Right renal pelvis (tissue), 4 donors: ENCODE measurements at regions not wholly inside any gene's neighbourhood (a gene's known extent, or its start where the extent isn't known, plus 50 kb on each side); places are given as distances from the start of the nearest gene placed in this dataset.
A peak's percentile ranks its signal among the peaks of the same experiment; 100 is the strongest.

Source experiments
- DNase-seq, 4 donors: peaks; one replicate each; pipeline ENCODE4 v3.0.0-alpha.2; 2013; ENCODE audit warnings: low read depth in 4 of 4, low spot score in 3 of 4, missing footprints in 1 of 4

DNA sequence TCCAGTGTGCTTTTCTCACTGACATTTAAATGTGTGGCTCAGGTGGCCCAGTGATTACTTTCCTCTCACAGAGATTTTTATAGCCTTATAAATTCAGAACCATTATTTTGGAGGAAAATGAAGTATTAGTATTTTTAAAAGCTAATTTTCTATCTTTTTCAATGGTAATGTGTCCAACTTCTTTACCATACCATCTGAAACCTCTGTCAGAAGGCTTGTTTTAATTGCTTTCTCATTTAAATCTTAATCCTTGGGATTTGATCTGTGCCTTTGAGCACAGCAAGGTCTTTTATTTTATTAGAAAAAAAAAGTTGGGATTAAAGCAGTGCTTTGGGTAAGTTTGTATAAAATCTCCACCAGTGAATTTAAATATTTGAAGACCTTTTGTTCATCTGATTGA, 452.3 kb upstream of the RAG2 start:
- DNase-seq, result no peak

DNA sequence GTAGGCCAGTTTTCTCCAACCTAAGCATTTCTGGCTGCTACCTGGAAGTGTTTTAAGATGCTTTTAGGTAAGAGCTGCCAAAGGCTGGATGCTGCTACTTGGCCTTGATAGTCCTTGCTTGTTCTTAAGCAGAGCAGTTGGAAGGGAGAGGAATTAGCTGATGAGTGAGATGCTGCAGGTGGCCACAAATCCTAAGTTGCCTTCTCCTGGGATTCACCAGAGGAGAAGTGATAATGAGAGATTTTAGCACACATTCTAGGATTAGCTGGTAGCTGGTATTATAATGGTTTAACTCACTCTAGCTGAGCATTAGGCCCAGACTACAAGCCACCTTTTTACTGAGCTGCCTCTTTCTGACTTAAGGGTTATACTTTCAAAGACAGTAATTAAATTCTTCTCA, 442.9 kb upstream of the RAG2 start:
- DNase-seq, result no peak

DNA sequence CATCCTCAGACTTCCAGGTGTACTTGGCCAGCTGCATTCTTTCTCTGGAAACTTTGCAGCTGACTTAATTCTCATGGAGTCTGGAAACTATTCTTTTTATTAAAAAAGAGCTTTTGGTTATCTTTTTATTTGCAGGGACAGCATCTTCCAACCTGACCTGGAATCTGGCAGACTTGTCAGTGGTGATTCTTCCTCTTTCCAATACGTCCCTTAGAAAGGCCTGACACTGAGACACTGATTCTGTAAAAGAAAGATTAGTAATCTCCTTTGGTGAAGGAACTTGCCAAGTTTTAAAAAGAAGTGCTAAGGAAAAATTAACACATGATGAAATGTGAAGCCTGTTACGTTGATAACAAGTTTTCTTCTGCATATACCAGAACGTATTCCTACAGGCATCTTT, 440.9 kb upstream of the RAG2 start:
- no peak for DNase-seq

DNA sequence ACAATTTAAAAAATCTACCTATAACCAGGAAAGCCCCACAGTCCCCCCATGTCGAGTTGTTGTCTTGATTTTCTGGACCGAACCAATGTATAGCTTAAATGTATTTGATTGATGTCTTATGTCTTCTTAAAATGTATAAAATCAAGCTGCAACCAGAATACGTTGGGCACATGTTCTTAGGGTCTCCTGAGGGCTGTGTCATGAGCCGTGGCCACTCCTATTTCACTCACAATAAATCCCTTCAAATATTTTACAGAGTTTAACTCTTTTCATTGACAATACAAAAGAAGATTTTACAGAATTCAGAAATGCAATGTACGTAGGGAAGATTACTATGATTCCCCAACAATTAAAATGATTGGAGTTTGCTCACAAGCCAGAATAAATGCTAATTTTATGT, 428.7 kb upstream of the RAG2 start:
- no peak for DNase-seq

DNA sequence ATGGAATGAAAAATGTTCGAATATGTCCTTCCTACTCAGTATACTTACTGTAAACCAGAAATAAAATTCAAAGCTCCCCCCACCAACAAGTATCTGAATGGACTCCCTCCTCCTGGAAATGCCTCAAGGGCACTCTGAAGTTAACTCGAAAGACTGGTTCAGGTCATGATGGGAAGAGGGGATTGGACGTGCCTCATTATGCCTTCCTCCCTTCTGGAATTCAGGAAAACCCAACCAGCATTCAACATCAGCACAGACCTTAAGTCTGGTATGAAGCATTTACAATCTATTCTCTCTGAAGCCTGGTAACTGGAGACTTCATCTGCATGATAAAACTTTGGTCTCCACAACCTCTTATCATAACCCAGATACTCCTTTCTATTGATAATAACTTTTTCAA, 428.3 kb upstream of the RAG2 start:
- DNase-seq, result no peak

DNA sequence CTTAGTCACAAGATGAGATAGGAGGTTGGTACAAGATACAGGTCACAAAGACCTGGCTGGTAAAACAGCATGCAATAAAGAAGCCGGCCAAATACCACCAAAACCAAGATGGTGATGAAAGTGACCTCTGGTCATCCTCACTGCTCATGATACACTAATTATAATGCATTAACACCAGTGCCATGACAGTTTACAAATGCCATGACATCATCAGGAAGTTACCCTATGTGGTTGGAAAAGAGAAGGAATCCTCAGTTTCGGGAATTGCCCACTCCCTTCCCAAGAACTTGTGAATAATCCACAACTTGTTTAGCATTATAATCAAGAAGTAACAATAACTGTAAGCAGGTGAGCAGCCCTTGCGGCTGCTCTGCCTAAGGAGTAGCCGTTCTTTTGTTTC, 408.5 kb upstream of the RAG2 start:
- no peak for DNase-seq

DNA sequence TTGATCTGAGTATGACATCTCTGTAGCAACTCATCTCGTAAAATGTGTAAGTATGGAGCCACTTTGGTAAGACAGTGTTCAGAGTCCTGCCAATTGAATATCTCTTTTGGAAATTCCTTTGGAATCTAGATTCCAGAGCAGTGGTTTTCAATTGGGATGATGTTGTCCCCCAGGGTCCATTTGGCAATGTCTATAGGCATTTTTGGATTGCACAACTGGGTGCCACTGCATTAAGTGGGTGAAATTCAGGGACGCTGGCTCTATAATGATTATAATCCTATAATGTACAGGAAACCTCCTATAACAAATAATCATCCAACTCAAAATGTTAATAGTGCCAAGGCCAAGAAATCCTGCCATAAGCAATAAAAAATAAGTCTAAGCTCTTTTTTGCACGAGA, 404.8 kb upstream of the RAG2 start:
- no peak for DNase-seq

DNA sequence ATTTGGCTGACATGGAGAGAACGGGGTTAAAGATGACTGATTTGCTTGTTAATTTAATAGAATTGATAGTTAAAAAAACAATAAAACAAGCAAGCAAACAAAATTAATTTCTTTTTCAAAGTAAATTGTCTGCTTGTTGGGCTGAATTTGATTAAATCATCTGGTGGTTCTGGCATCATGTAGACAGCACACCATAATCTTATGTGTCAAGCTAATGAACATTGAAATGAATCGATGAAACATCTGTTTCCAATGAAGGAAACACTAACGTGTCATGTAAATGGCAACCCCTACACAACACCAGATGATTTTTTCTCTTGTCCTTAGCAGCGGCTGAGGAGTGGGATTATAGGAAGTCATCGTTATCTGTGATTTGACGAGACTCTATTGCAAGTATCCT, 399.6 kb upstream of the RAG2 start:
- no peak for DNase-seq

DNA sequence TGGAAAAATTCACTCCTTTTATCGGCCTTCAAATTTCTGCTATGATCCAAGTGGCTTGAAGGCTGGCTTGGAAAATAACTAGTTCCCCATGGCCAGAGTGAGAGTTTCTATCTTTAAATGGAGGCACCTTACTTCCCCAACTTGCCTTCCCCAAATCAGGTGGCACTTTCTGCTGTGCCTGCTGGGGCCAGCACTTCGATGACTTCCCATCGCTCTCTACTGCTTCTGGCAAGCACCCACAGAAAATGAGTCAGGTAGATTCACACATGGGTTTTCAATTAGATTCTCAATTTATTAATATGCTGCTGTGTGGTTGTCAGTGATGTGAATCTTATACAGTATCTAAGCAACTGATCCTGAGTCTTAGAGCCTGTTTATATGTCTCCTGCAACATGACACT, 398.8 kb upstream of the RAG2 start:
- DNase-seq, result no peak

DNA sequence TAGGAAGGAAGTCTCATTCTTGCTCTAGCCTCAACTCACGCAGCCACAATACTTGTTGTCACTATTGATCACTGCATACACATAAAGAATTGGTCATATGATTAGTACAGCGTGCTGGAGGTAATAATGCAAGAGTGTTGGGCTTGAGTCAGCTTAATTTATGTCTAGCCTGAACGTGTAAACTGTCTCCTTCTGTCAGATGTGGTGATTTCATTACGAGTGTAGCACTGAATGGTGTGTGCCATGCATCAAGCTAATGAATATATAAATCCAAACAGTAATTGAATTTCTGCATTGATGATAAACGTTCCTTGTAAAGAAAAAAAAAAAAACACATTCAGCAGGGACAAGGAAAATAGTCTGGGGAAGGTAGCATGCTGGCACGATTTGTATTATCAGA, 396.2 kb upstream of the RAG2 start:
- DNase-seq, result no peak

DNA sequence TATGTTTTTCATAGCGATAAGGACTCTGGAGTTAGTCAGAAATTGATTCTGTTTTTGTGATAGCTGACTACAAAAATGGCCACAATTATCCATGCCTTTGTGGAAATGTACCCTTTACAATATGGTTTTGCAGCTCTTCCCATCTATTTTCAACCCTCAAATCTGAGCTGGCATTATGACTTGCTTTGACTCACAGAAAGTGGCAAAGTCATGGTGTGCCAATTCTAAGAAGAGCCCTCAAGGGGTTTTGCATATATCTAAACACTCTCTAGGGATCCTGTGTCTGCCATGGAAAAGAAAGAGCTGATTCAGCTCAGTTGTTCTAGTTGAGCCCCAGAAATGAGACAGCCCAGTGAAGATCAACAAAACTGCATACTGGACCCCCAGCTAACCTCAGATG, 390.5 kb upstream of the RAG2 start:
- DNase-seq, result no peak

DNA sequence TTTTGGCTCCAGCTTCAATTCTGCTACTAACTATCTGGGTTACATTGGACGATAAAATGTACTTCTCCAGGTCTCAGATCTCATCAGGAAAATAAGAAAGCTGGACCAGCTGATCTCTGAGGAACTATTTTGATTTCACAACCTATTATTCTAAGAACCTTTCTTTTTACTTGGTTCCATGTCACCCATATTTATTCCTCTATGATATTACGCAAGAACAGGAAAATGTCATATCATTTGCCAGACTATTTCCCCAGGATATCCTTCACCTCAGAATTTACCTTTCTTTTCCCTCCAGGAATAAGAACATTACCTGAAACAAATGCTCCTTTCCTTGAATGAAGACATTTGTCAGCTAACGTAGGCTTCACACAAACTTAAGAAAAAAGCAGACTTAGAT, 387.5 kb upstream of the RAG2 start:
- no peak for DNase-seq

DNA sequence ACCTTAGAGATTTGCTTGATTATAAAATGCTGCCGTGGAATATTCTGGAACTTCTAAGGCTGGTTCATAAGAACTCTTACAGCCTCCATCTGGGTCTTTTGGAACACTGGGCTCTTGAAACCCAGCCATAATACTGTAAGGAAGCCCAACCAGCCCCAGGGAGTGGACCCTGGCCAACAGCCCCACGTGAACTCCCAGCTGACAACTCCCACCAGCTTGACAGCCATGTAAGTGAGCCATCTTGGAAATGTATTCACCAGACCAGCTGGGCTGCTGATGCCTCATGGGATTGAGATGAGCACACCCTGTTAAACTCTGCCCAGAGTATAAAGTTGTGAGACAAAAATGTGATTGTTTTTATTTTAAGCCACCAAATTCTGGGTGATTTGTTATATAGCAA, 378.7 kb upstream of the RAG2 start:
- no peak for DNase-seq

DNA sequence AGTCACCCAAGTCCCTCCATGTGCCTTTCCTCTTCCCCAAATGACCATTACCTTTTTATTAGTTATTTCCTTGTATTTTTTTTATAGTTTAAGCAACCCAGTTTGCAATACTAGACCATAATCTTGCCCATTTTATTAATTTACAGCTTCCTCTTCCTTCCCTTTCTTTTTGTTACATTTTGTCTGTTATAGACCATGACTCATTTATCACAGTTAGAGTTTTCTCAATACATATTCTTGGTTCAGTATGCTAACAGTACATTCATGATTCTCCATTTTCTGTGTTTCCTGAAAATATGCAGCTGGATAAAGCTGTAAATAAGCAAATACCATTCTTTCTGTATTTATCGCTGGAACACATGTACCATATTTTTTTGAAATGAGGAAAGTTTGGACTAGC, 376.7 kb upstream of the RAG2 start:
- no peak for DNase-seq

DNA sequence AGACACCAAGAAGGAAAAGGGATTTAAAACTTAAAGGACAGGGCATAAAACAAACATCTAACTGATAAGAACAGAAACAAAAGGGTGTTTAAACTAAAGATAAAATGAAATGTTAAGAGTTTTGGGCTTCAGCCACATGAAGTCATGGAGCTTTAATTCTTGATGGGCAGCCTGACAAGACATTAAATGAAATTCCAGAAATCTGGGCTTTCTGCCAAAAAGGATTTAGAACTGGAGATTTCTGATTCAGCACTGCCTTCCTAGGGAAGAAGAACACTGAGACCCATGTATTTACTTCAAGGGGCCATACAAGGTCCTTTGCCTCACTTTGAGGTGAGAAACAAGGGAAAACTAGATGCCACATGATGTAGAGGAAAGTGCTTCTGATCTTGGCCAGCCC, 355.9 kb upstream of the RAG2 start:
- DNase-seq, result peak in 1 of 4 donors; percentile 31

DNA sequence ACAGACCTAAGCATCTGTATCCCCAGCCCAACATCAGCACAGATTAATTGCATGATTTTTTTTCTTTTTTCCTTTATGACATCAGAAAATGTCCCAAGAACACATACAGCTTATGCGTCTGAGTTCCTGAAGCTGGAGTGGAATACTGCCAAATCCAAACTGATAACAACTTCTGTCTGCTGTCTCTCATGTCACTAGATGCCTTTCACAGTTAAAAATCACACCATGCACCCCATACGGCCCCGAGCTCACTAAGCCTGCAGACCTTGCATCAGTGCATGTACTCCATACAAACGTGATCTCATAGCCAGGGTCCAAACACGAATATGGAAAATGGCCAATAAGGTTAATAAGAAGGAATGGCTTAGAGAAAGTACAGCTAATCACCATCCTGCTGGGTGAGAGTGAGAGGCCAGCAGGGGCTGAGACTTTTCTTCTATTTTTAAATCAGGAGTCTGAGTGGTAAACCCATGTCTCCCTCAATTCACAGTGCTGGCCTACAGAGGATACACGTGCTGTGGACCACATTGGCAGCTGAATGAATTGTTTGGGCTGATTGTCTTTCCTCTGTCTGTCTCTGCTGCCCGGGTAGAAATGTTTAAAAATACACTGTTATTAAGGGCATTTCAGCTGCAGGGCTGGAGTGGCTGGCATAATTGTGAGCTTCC, 350.6 kb upstream of the RAG2 start:
- no peak for DNase-seq

DNA sequence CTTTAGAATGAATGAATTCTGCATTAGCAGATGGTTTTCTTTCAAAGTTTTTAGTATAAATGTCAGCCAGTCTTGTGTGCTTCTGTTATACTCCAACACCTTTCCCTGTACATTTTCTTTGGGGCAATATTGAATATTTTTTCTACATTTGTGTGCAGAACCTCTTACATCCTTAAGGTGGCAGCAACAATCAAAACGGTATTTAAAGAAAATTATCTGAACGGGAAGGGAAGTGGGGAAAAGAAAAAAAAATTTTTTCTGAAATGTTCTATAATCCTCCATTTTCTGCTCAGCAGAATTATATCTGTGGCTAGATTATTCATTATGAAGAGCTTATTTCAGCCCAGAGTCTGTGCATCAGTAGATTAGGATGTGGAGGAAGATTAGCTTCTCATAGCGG, 347.3 kb upstream of the RAG2 start:
- no peak for DNase-seq

DNA sequence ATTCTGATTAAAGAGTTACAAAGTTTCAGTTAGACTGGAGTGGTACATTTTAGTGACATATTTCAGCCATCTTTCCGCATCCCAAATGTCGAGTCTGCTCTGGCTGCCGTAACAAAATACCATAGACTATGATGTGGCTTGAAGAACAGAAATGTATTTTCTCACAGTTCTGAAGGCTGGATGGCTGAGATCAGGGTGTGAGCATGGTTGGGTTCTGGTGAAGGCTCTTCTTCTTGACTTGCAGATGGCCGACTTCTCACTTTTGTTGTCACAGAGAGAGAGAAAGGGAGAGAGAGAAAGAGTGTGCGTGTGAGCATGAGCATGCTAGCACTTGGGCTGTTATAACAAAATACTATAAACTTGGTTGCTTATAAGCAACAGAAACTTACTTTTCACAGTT, 335.4 kb upstream of the RAG2 start:
- no peak for DNase-seq

DNA sequence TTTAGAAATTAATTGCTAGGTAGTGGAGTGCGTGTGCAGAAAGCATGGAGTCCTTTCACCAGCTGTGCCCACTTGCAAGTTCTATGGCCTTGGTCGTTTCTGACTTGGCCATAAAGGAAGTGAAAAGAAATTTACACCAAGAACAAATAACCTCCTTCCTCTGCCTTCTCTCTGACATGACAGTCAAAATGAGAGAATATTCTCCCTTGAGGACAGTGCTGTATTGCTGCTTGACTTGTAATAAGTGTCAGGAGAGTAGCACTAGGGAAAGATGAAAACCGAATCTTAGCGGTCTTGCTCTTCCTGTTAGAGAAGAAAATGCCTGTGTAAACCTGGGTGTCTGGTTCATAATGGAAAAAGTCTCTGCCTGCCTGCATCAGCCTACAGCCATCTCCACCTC, 333.1 kb upstream of the RAG2 start:
- DNase-seq, result no peak

DNA sequence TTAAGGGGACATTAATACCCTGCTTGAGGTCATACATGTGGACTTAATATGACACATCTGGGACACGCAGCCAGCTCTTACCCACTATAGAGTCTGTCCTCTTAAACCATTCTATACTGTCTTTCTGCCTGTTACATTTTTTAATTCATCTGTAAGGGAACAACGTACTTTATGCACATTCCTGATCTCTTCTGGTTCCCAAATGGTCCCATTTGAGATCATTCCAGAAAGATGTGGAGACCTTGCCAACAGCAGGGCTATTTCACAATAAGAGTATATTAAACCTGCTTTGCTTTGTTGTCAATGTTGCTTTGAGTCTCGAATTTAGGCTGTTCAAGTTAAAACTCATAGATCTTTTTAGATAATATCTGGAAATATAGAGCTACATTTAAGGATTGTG, 332.2 kb upstream of the RAG2 start:
- no peak for DNase-seq

DNA sequence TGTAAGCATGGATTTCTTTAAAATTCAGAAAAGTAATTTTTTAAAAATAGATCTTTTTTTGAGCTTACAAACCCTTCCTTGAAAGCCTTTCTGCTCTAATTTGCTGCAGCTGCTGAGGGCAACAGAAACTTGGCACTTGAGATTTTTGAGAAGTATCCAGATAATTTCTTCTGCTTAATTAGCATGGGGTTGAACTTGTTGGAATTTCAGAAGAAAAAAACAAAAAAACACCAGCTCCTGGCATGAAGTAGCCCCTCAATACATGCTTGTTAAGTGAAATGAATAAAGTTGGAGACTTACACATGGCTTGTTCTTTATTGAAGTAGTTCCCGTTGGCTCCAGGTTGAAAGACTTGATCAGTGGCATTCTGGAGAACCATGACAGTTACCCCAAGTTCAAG, 331.4 kb upstream of the RAG2 start:
- no peak for DNase-seq

DNA sequence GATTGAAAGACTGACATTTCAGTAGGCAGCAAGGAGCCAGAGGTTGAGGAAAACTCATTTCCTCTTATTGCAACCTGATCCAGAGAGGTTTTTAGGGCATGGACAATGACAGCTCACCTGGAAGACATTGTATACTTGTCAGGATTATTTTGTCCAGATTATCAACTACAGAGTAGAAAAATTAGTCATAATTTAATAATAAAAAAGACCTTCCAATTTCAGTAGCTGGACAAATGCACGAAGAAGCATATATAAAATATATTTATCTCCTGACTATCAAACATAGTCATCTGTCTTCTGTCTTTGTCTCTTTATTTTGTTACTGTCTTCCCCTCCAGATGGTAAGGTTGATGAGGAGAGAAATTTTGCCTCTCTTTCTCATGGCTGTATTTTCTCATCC, 330.6 kb upstream of the RAG2 start:
- no peak for DNase-seq

DNA sequence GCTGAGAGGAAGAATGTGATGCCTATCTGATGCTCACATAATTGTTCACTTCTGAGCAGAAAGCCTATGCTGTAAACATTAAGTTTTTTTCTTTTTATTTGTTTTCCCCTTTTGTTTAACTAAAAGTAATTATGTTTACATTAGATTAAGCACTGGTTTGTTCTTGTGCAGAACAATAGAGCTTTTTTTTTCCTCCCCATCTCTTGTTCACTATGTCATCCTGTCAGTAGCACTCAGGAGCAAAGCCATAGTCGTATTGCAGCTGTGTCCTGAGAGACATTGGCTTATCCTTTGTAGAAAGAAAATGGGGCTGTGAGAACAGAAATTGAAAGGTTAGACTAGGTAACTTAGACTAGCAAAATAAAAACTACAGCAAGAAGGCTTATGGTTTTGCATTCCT, 301.8 kb upstream of the RAG2 start:
- DNase-seq, result no peak

DNA sequence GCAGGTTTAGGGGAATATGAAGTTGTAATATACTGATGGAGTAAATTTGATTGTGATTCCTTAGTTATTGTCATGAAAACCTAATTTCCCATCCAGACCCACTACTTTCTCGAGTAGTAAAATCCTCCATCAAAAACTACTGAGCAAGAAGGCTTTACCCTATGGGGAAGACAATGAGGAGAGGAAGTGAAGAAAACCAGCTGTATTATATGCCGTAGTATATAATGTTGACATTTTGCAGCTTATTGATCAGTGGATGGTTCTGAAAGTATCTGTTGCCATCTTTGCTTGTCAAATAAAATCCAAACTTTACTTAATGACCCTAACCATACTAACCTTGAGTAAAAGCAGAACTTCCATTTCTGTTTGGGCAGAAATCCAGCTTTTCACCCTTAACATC, 292.8 kb upstream of the RAG2 start:
- no peak for DNase-seq
